22Rv1 (cell line): ENCODE measurements at regions not wholly inside any gene's neighbourhood (a gene's known extent, or its start where the extent isn't known, plus 50 kb on each side); places are given as distances from the start of the nearest gene placed in this dataset.
"Not testable (repeated sequence)": the region's sequence is repeated elsewhere in the genome, so short reads cannot be mapped to it uniquely, and the experiment has no call there.

Experiments used
- H3K27ac ChIP-seq: fragments of 450-650 bp; 2 replicates; pipeline ENCODE4 v1.5.1; 2017
- ZFX ChIP-seq: fragments of 450-650 bp; IDR thresholded peaks from 2 replicates; pipeline ENCODE4 v1.6.1; 2017; ENCODE audit warnings: antibody characterized with exemption, borderline replicate concordance
- TF ChIP-seq, protein P1 (sequence below): fragments of 450-650 bp; IDR thresholded peaks from 2 replicates; pipeline ENCODE4 v1.5.1; 2017; ENCODE audit warnings: mild to moderate bottlenecking

GRCh38 chr5:74536658-74537057 is 103.9 kb downstream of the ENC1 start:
- no peak overlapping the region for H3K27ac ChIP-seq

DNA sequence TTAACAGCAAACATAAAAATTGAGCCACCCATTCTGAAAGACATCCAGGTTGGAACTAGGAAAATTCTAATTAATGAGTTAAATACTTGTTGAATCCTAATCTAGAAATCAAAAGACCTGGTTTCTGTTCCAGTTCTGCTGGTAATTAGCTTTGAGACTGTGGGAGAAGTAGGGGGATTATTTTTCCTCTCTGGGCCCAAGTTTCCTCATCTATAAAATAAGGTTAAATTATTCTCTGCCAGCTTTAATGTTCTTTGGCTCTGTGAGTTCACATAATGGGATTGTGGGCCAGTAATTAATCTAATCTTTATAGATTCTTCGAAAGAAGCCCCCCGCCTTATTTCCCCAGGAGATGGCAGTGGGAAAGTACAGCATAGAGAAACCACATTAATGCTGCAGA is 104.6 kb downstream of the ENC1 start:
- no peak overlapping the region for H3K27ac ChIP-seq
- no peak for TF ChIP-seq ZFX
- TF ChIP-seq, protein P1, sequence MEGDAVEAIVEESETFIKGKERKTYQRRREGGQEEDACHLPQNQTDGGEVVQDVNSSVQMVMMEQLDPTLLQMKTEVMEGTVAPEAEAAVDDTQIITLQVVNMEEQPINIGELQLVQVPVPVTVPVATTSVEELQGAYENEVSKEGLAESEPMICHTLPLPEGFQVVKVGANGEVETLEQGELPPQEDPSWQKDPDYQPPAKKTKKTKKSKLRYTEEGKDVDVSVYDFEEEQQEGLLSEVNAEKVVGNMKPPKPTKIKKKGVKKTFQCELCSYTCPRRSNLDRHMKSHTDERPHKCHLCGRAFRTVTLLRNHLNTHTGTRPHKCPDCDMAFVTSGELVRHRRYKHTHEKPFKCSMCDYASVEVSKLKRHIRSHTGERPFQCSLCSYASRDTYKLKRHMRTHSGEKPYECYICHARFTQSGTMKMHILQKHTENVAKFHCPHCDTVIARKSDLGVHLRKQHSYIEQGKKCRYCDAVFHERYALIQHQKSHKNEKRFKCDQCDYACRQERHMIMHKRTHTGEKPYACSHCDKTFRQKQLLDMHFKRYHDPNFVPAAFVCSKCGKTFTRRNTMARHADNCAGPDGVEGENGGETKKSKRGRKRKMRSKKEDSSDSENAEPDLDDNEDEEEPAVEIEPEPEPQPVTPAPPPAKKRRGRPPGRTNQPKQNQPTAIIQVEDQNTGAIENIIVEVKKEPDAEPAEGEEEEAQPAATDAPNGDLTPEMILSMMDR = no peak

More at GRCh38 chr5:74536658-74537057, 103.9 kb downstream of the ENC1 start:
- TF ChIP-seq, protein P1 = no peak
- TF ChIP-seq ZFX = no peak

- no peak overlapping the region for H3K27ac ChIP-seq
- TF ChIP-seq, protein P1 = no peak
- no peak for TF ChIP-seq ZFX
These were observed 106.0 kb downstream of the ENC1 start for GRCh38 chr5:74534397-74535129.

- TF ChIP-seq, protein P1 = no peak
- TF ChIP-seq ZFX = no peak
- H3K27ac ChIP-seq = no peak overlapping the region
These were observed 110.0 kb downstream of the ENC1 start for GRCh38 chr5:74530326-74531050.

DNA sequence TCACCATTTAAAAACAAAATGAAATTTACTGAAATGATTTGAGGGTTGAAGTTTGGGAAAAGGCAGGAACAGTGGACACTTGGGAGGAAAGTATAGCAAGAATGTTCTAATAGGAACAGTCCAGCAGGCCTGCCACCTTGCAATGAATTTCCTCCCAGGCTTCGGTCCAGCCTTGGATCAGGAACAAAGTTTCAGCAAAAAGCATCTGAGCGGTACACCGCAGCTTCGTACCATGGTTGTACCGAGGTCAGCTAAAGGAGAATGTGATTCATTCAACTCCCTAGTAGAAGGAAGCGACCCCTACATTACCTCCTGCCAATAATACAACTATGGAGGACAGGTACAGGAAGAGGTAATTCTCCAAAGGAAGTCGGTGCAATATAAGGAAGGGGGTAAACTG is 111.4 kb downstream of the ENC1 start:
- no peak overlapping the region for H3K27ac ChIP-seq
- TF ChIP-seq, protein P1 = no peak
- no peak for TF ChIP-seq ZFX

- TF ChIP-seq, protein P1 = no peak
- no peak for TF ChIP-seq ZFX
- H3K27ac ChIP-seq = no peak overlapping the region
These were observed 114.4 kb downstream of the ENC1 start for GRCh38 chr5:74526111-74526510.

DNA sequence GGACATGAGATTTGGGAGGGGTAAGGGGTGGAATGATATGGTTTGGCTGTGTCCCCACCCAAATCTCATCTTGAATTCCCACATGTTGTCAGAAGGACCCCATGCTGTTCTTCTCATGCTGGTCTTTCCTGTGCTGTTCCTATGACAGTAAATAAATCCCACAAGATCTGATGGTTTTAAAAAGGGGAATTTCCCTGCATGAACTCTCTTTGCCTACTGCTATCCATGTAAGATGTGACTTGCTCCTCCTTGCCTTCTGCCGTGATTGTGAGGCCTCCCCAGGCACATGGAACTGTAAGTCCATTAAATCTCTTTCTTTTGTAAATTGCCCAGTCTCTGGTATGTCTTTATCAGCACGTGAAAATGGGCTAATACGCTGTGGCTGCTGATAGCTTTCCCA is 115.8 kb downstream of the ENC1 start:
- not testable (repeated sequence) for H3K27ac ChIP-seq

DNA sequence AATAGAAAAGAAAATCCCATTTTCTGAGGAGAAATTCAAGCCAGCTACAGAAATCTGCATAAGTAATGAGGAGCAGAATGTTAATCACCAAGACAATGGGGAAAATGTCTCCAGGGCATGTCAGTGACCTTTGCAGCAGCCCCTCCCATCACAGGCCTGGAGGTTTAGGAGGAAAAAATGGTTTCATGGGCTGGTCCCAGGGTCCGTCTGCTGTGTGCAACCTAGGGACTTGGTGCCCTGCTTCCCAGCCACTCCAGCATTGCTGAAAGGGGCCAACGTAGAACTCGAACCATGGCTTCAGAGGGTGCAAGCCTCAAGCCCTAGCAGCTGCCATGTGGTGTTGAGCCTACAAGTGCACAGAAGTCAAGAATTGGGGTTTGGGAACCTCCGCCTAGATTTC is 116.8 kb downstream of the ENC1 start:
- not testable (repeated sequence) for H3K27ac ChIP-seq

- not testable (repeated sequence) for H3K27ac ChIP-seq
These were observed 117.7 kb downstream of the ENC1 start for GRCh38 chr5:74522838-74523237.
